ENCODE measurements at regions not wholly inside any gene's neighbourhood (a gene's known extent, or its start where the extent isn't known, plus 50 kb on each side); places are given as distances from the start of the nearest gene placed in this dataset.

DNA sequence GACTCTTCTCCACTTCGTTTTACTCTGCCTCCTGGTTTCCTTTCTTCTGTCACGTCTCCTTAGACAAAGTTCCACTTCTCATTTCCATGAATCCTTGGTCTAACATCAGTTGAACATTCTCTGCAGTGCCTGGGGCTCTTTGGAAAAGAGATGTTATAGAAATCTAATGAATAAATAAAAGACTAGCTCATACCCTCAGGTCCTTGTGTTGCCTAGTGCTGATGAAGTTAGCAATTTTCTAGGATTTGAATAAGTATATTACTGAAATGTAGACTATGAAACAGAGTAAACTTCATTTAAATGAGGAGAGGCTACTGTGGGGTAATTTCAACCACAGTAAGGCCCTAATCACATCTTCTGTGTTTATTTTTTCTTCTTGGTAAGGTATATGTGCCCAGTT is 146.9 kb upstream of the CADPS start:
- TF ChIP-seq EP300 (IDR thresholded peaks at IDR 0.05) (no peak), CTCF (IDR thresholded peaks at IDR 0.05) (no peak), POLR2A (IDR thresholded peaks at IDR 0.05) (no peak)
- WGBS, 2 donors, result 40 to 45% methylated on average over 2 of the region's 2 CpGs
- no peak overlapping the region for H3K27ac ChIP-seq
- H3K4me3 ChIP-seq, result no peak overlapping the region
- H3K36me3 ChIP-seq, result no peaks in the 10 kb centered on the region
- no peaks in the 10 kb centered on the region for H3K4me1 ChIP-seq
- no peaks in the 10 kb centered on the region for H3K27me3 ChIP-seq
- no peak for DNase-seq (ENCODE audit: low spot score in 2 of 2)
- H3K9me3 ChIP-seq, result no peaks in the 10 kb centered on the region

- no peaks in the 10 kb centered on the region for H3K36me3 ChIP-seq
- H3K27ac ChIP-seq, result no peak overlapping the region
- no peaks in the 10 kb centered on the region for H3K27me3 ChIP-seq
- DNase-seq (ENCODE audit: low spot score in 2 of 2), result no peak
- H3K4me3 ChIP-seq, result no peak overlapping the region
- no peak for TF ChIP-seq POLR2A (IDR thresholded peaks at IDR 0.05)
- no peak for TF ChIP-seq CTCF (IDR thresholded peaks at IDR 0.05)
- no peak for TF ChIP-seq EP300 (IDR thresholded peaks at IDR 0.05)
- peaks cover 0 to 3% (median 0%) of the 10 kb centered on the region in 4 donors for H3K9me3 ChIP-seq
- 78 to 80% methylated on average over 2 of the region's 2 CpGs for WGBS, 2 donors
- H3K4me1 ChIP-seq, result no peaks in the 10 kb centered on the region
Measured at GRCh38 chr3:63026722-63027121, 151.5 kb upstream of the CADPS start.

DNA sequence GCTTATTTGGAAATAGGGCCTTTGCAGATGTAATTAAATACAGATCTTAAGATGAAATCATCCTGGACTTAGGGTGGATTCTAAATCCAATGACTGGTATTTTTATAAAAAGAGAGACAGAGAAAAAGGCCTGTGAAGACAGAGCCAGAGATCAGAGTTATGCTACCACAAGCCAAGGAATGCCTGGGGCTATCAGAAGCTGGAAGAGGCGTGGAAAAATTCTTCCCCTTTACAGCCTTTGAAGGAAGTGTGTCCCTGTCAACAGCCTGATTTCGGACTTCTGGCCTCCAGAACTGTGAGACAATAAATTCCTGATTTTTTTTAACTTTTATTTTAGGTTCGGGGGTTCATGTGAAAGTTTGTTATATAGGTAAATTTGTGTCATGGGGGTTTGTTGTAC is 154.1 kb upstream of the CADPS start:
- Histone ChIP-seq H3K4me3 (no peak overlapping the region), H3K27me3 (no peaks in the 10 kb centered on the region), H3K4me1 (no peaks in the 10 kb centered on the region), H3K36me3 (no peaks in the 10 kb centered on the region), H3K27ac (no peak overlapping the region), H3K9me3 (peaks cover 0 to 3% (median 0%) of the 10 kb centered on the region in 4 donors)
- 63 to 64% methylated on average over 3 of the region's 3 CpGs for WGBS, 2 donors
- no peak for DNase-seq (ENCODE audit: low spot score in 2 of 2)
- TF ChIP-seq CTCF (IDR thresholded peaks at IDR 0.05), result no peak
- TF ChIP-seq EP300 (IDR thresholded peaks at IDR 0.05), result no peak
- TF ChIP-seq POLR2A (IDR thresholded peaks at IDR 0.05), result no peak

DNA sequence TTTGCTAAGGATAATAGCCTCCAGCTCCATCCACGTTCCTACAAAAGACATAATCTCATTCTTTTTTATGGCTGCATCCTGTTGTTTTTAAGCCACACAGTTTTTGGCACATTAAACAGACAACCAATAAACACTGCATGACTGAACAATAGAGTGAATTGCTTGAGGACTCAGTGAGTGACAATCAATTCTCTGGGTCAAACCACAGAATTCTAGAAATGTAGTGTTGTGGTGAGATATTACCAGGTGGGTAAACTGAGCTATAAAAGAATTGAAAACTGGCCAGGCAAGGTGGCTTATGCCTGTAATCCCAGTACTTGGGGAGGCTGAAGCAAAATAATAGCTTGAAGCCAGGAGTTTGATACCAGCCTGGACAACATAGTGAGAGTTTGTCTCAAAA is 154.7 kb upstream of the CADPS start:
- Histone ChIP-seq H3K4me1 (no peaks in the 10 kb centered on the region), H3K27ac (no peak overlapping the region), H3K27me3 (no peaks in the 10 kb centered on the region), H3K36me3 (no peaks in the 10 kb centered on the region), H3K9me3 (peaks cover 0 to 3% (median 0%) of the 10 kb centered on the region in 4 donors), H3K4me3 (no peak overlapping the region)
- TF ChIP-seq EP300 (IDR thresholded peaks at IDR 0.05), result no peak
- no peak for TF ChIP-seq POLR2A (IDR thresholded peaks at IDR 0.05)
- no peak for DNase-seq (ENCODE audit: low spot score in 2 of 2)
- 17 to 21% methylated on average over 1 of the region's 1 CpG for WGBS, 2 donors

DNA sequence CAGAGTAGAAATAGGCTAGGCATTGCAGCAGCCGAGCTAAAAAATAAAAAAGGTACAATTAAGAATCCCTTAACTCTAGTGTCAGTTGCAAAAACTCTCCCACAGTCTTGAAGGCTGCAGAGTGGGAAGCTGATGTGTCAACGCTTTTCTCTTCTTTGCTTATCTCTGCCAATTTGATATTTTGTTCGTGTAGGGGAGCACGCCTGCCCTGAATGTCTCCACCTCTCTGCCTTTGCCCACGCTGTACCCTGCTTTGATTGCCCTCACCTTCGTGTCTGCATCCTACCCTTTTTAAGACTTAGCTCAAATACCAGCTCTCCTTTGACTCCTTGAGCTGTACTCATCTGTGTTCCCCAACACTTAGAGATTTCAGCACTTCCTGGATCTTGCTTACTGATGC is 155.4 kb upstream of the CADPS start:
- WGBS, 2 donors, result 78 to 81% methylated on average over 6 of the region's 6 CpGs
- no peaks in the 10 kb centered on the region for H3K36me3 ChIP-seq
- H3K4me1 ChIP-seq, result no peaks in the 10 kb centered on the region
- no peaks in the 10 kb centered on the region for H3K27me3 ChIP-seq
- DNase-seq (ENCODE audit: low spot score in 2 of 2), result no peak
- no peak overlapping the region for H3K27ac ChIP-seq
- no peak overlapping the region for H3K4me3 ChIP-seq
- H3K9me3 ChIP-seq, result peaks cover 0 to 3% (median 0%) of the 10 kb centered on the region in 4 donors
- no peak for TF ChIP-seq CTCF (IDR thresholded peaks at IDR 0.05)
- no peak for TF ChIP-seq EP300 (IDR thresholded peaks at IDR 0.05)
- no peak for TF ChIP-seq POLR2A (IDR thresholded peaks at IDR 0.05)

DNA sequence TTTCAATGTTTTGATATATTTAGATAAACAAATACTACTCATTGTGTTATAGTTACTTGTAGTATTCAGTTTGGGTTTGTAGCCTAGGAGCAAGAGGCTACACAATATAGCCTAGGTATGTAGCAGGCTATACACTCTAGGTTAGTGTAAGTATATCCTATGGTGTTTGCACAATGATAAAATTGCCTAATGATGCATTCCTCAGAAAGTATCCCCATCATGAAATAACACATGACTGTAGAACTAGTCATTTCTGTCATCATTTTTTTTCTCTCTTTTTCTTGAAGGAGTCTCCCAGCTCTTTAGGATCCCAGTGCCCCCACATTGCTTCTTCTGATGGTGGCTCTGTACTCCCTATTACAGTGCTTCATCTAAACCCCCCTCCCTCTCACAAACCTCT is 157.7 kb upstream of the CADPS start:
- DNase-seq (ENCODE audit: low spot score in 2 of 2), result no peak
- H3K27me3 ChIP-seq, result no peaks in the 10 kb centered on the region
- no peak overlapping the region for H3K27ac ChIP-seq
- no peak overlapping the region for H3K4me3 ChIP-seq
- no peaks in the 10 kb centered on the region for H3K4me1 ChIP-seq
- no peaks in the 10 kb centered on the region for H3K36me3 ChIP-seq
- H3K9me3 ChIP-seq, result peaks cover 0 to 3% (median 0%) of the 10 kb centered on the region in 4 donors
- TF ChIP-seq EP300 (IDR thresholded peaks at IDR 0.05) (no peak), POLR2A (IDR thresholded peaks at IDR 0.05) (no peak), CTCF (IDR thresholded peaks at IDR 0.05) (no peak)

All from tibial nerve (tissue), 4 donors.